Anterior cingulate cortex (tissue), 58 donors: ENCODE measurements at regions not wholly inside any gene's neighbourhood (a gene's known extent, or its start where the extent isn't known, plus 50 kb on each side); places are given as distances from the start of the nearest gene placed in this dataset.

Experiments used
- DNase-seq, 58 donors: peaks; one replicate each; lab custom pipeline; 2025; lab: John Stamatoyannopoulos, UW

DNA sequence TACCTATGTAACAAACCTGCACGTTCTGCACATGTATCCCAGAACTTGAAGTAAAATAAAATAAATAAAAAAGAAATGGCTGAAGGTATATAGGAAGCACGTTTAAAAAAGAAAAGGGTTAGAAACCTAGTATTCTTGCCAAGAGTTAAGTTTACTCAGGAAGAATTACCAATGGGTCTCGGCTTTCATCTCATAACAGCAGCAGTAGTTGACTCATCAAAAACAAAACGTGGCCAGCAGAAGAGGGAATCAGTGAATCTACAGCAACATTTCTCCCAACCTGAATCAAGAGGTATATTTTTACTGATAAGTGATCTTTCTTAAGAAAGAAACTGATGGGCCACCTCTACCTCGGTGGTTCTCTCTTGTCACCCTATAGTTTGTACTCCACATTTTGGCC, 340.3 kb downstream of the BRINP2 start:
- DNase-seq, result no peak

DNA sequence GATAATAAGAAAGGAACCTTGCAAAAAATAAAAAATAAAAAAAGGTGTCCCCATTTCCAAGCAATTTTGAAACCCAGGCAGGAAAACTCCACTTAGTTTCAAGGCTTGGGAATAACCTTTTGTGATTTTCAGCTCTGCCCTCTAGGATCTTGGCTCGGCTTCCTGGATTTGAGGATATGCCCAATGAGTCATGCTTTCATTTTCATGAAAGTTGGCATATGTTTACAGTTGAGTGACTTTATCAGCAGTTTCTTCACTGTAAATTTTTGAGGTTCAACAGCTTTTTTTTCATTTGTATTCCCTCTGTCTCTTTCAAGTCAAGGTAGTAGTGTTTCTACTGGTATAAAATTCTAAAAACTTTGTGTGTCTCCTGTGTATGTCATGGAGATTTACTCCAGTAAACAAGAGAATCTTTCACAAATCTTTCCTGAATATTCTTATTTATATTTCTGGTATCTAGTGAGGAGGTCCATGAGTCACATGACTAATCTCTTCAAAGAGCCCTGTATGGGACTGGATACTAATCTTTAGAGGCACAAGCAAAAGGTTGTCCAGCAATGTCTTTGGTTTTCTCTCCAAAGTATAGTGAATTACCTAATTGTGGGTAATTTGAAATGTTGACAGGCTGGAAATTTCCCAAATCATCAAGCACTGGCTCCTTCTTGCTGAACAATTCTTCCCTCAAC, 335.3 kb downstream of the BRINP2 start:
- DNase-seq, result no peak

DNA sequence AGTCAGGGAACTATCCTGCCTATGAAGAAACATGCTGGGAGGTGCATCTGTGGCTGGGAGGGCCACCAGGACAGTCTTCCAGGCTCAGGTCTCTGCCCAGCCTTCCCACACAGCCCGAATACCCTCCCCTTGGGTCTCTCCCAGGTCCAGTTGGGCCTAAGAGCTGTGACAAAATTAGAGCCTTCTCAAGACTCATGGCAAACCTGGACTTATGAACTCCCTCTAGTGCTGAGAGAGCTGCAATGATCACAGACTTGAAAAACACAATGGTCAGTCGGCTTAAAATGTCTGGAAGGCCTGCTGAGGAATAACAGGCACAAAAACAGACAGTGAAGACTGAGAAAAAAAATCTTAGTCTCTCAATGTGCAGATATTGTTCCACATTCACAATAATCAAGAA, 325.1 kb downstream of the BRINP2 start:
- DNase-seq, result no peak

- DNase-seq, result no peak
Measured at GRCh38 chr1:177490786-177491185, 320.0 kb downstream of the BRINP2 start.

- no peak for DNase-seq
Measured at GRCh38 chr1:177490036-177490639, 319.4 kb downstream of the BRINP2 start.

DNA sequence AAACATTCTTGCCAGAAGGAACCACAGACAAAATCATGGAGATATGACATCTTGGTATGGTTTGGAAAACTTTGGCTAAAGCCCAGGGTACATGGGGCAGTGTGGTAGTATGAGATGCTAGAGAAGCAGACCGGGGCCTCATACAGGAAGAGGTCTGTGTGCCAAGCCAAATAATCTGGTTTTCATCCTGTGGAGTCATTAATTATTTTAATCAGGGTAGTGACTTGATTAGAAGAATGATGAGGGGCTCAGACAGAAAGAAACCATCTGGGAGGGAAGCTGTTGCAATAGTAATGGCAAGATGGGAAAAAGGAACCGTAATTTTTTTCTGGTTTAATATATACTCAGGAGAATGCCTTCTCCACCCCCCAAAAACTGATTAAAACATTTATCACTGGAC, 318.0 kb downstream of the BRINP2 start:
- DNase-seq, result no peak

GRCh38 chr1:177487481-177487880, 316.7 kb downstream of the BRINP2 start:
- DNase-seq, result no peak

DNA sequence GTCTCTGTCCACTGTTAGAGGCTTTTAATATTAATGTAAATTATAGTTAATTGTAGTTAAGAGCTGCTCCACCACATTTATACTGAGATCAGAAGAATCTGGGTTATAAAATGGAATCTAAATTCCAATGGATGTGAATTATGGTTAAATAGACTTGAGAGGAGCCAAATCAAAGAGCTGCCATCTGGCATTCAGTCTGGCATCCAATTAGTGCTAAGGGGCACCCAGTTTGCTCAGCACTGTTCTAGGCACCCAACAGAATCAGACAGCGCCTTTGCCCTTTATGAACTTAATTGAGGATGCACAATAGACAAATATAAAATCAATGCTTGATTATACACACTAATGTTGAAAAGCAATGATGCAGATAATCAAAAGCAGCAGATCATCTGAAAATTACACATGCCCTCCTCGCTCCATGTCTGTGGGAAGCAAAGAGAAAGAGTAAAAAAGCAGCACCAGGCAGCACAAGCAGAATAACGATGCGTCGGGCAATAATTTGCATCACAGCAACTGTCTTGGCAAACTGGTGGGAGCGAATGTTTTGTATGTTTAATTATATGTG, 310.1 kb downstream of the BRINP2 start:
- DNase-seq, result no peak

DNA sequence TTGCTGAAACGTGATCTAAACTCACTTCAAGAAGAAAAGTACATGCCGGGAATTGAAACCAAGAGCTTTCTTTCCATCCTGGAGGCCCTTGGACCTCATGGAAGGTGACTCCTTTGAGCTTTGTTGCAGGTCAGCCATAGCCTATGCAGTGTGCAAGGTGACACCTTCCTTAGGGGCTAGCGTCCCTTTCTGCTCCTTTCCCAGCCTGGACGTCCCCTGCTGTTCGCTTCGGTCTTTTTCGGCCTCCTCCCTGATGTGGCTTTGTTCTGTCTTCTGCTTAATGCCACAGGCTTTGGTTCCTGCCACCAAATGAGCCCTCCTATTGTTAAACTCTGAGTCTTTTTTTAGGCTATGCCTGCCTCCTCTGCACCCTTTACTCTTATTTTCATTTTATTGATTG, 308.8 kb downstream of the BRINP2 start:
- DNase-seq, result no peak

- DNase-seq, result peak in 2 of 58 donors; percentile 1 to 10
Measured at GRCh38 chr1:177476676-177477075, 305.9 kb downstream of the BRINP2 start.

- peak in 1 of 58 donors; percentile 8 for DNase-seq
Measured at GRCh38 chr1:177472567-177472966, 301.8 kb downstream of the BRINP2 start.

DNA sequence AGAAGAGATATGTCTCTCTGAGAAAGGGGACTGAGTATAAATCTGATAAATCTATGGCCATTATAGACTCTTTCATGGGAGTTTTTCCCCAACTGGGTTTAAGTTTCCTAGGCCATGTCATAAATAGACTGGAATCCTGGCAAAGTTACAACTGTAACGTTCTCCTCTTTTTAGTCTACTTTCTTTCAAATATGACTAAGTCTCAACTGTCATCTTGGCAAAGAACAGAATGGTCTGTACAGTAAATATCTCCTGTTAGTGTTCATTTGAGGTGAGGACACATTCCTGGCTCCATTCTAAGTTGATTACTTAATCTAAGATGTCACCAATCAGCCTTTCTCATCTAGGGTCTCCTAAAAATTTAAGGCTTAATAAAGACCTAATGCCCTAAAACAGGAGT, 300.5 kb downstream of the BRINP2 start:
- no peak for DNase-seq

GRCh38 chr1:177469519-177469918, 298.8 kb downstream of the BRINP2 start:
- DNase-seq, result no peak

- no peak for DNase-seq
Measured at GRCh38 chr1:177466286-177466685, 295.5 kb downstream of the BRINP2 start.

GRCh38 chr1:177464686-177465085, 293.9 kb downstream of the BRINP2 start:
- no peak for DNase-seq

DNA sequence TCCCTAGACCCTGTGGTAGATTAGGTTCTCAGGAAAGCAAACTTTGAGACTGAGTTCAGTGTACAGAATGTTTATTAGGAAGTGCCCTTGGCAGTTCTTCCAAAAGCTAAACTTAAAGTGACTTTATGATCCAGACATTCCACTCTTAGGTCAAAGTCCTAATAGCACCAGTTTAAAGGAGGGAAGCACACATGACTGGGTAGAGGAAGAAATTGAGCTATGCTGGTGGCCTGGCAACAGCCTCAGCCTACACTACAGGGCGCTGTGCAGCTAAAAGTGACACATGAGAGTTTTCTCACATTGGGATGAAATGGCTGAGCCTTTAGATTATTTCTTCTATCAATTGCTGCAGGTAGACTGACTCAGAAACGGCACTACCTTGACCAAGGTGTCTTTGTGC, 280.4 kb downstream of the BRINP2 start:
- no peak for DNase-seq

DNA sequence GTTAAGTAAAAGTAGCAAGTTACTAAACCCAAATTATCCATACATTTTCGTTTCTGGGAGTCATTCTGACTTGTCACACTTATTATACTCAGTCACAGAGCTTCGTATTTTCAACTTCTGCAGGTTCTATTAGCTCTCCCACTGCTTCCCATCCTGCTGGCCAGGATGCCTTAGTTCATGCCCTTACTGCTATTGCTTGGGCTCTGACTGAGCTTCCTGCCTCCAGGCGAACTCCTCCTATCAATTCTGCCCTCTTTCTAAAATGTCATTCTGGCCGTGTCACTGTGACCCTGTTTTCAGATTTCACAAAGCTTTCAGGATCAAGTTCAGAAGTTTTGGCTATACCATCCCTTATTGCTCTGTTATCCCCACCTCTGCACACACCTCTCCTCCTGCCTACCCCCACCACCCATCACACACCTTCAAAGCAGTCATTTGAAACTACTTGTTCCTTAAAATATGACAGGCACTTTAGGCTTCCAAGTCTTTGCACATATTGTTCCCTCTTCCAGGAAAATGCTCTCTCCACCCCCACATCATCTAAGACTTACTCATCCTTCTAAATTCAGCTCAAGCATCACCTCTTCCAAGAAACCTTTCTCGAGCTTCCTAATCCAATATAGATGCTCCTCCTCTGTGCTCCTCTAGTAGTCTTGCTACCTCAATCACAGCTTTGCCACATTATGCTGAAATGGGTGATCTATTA, 278.0 kb downstream of the BRINP2 start:
- peak in 6 of 58 donors; percentile 0 to 38 (median 20) for DNase-seq

- DNase-seq, result no peak
Measured at GRCh38 chr1:177448036-177448615, 277.4 kb downstream of the BRINP2 start.

- DNase-seq, result no peak
Measured at GRCh38 chr1:177444997-177445746, 274.4 kb downstream of the BRINP2 start.

DNA sequence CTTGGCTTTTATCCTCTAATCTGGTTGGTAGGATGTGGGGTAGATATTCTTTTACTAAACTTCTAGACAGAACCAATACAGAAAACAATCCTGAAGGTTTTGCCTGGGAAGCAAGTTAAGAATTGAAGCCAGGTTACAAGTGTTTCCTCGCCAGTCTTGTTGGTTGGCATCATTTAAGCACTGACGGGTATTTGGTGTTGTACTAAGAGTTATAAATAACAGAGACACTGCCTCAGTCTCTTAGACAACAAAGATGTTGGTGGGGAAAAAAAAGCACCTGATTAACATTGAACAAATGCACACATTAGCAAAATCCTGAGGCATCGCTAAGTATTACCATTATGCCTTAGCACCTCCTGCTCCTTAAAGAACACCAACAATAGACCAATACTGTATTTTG, 272.2 kb downstream of the BRINP2 start:
- no peak for DNase-seq
